AG08396 (cell line): ENCODE measurements at regions not wholly inside any gene's neighbourhood (a gene's known extent, or its start where the extent isn't known, plus 50 kb on each side); places are given as distances from the start of the nearest gene placed in this dataset.
"Not testable (repeated sequence)": the region's sequence is repeated elsewhere in the genome, so short reads cannot be mapped to it uniquely, and the experiment has no call there.

Experiments used
- DNase-seq: peaks from one replicate; pipeline ENCODE4 v3.0.0; 2012; ENCODE audit warnings: low spot score, mixed read lengths

- DNase-seq = no peak
Measured at GRCh38 chr1:80640978-80641377, 1159.8 kb upstream of the ADGRL2 start.

- DNase-seq = no peak
Measured at GRCh38 chr1:80639777-80640533, 1160.8 kb upstream of the ADGRL2 start.

- no peak for DNase-seq
Measured at GRCh38 chr1:80633947-80634706, 1166.6 kb upstream of the ADGRL2 start.

- DNase-seq = no peak
Measured at GRCh38 chr1:80632284-80632683, 1168.5 kb upstream of the ADGRL2 start.

GRCh38 chr1:80629304-80629837 lies 1171.4 kb upstream of the ADGRL2 start:
- no peak for DNase-seq

GRCh38 chr1:80624682-80625081 lies 1176.1 kb upstream of the ADGRL2 start:
- no peak for DNase-seq

GRCh38 chr1:80607064-80607463 lies 1193.7 kb upstream of the ADGRL2 start:
- no peak for DNase-seq

GRCh38 chr1:80594013-80594412 lies 1206.7 kb upstream of the ADGRL2 start:
- DNase-seq = no peak

GRCh38 chr1:80593197-80593596 lies 1207.5 kb upstream of the ADGRL2 start:
- no peak for DNase-seq

- DNase-seq = no peak
Measured at GRCh38 chr1:80582980-80583379, 1217.8 kb upstream of the ADGRL2 start.

- DNase-seq = no peak
Measured at GRCh38 chr1:80579055-80579454, 1221.7 kb upstream of the ADGRL2 start.

- DNase-seq = no peak
Measured at GRCh38 chr1:80566867-80567266, 1233.9 kb upstream of the ADGRL2 start.

GRCh38 chr1:80566123-80566522 lies 1234.6 kb upstream of the ADGRL2 start:
- DNase-seq = no peak

- no peak for DNase-seq
Measured at GRCh38 chr1:80565406-80565805, 1235.3 kb upstream of the ADGRL2 start.

GRCh38 chr1:80542231-80542630 lies 1258.5 kb upstream of the ADGRL2 start:
- DNase-seq = no peak

GRCh38 chr1:80540596-80540995 lies 1260.1 kb upstream of the ADGRL2 start:
- no peak for DNase-seq

GRCh38 chr1:80540149-80540548 lies 1260.6 kb upstream of the ADGRL2 start:
- no peak for DNase-seq

GRCh38 chr1:80539298-80539697 lies 1261.4 kb upstream of the ADGRL2 start:
- not testable (repeated sequence) for DNase-seq

GRCh38 chr1:80536461-80536860 lies 1264.3 kb upstream of the ADGRL2 start:
- DNase-seq = no peak

- no peak for DNase-seq
Measured at GRCh38 chr1:80535466-80535865, 1265.3 kb upstream of the ADGRL2 start.

- no peak for DNase-seq
Measured at GRCh38 chr1:80534606-80535360, 1266.0 kb upstream of the ADGRL2 start.

- DNase-seq = no peak
Measured at GRCh38 chr1:80533775-80534334, 1266.9 kb upstream of the ADGRL2 start.
